Ovary (tissue), 7 donors: ENCODE measurements at regions not wholly inside any gene's neighbourhood (a gene's known extent, or its start where the extent isn't known, plus 50 kb on each side); places are given as distances from the start of the nearest gene placed in this dataset.

Source experiments
- DNase-seq, 5 donors: peaks; one replicate each; pipeline ENCODE4 v3.0.0-alpha.2; 2019 to 2020
- H3K27ac ChIP-seq, 2 donors: fragments of 200-600 bp; one replicate each; pipeline versions ENCODE4 v1.5.1 to v1.8.0; 2019 to 2022
- H3K27me3 ChIP-seq: fragments of 200-600 bp; one replicate; pipeline ENCODE4 v1.8.0; 2022
- H3K36me3 ChIP-seq: fragments of 200-600 bp; sonication (generic); one replicate; pipeline ENCODE4 v1.5.1; 2019
- H3K4me1 ChIP-seq: one replicate; pipeline ENCODE4 v1.8.1; 2013; ENCODE audit warnings: mild to moderate bottlenecking, moderate library complexity; ENCODE audit not compliant: insufficient read depth
- H3K4me3 ChIP-seq: fragments of 200-600 bp; sonication (generic); one replicate; pipeline ENCODE4 v1.5.1; 2017
- H3K9me3 ChIP-seq, 2 donors: fragments of 200-600 bp in 1 of 2; sonication (generic) in 1 of 2; one replicate each; pipeline versions ENCODE4 v1.5.1 to v1.8.1; 2013 to 2019; ENCODE audit warnings: mild to moderate bottlenecking in 1 of 2, moderate library complexity in 1 of 2
- EP300 ChIP-seq: sonication (generic); formaldehyde crosslinking; IDR thresholded peaks from one replicate; pipeline ENCODE4 v1.6.1; 2017; ENCODE audit warnings: antibody characterized with exemption
- POLR2A ChIP-seq: fragments of 450-650 bp; IDR thresholded peaks from one replicate; pipeline ENCODE4 v1.6.1; 2017; ENCODE audit warnings: antibody characterized with exemption, mild to moderate bottlenecking, moderate library complexity
- WGBS, 3 donors: extraction: QIAGEN DNeasy Blood & Tissue Kit in 1 of 3; methylation state at CpG; one replicate each; pipeline versions ENCODE4 v1.1.5 to v1.1.7; 2013 to 2017; 5-methylcytosine and 5-hydroxymethylcytosine counted together
- intact Hi-C, 4 donors: fragments of 100-400 bp; cut with DNase I; formaldehyde crosslinking; loops; one replicate each; pipeline versions ENCODE4 v1.11.0 to v1.15.1; 2022 to 2023
- TF ChIP-seq, protein P1 (sequence below), 3 donors: fragments of 450-650 bp in 2 of 3; fragments of 200-600 bp in 1 of 3; IDR thresholded peaks; one replicate each; pipeline versions ENCODE4 v1.5.1 to v1.8.0; 2016 to 2022; ENCODE audit warnings: antibody characterized with exemption in 3 of 3, mild to moderate bottlenecking in 1 of 3
- donor health status: DM: no; HTN: no; CAD: no; lungs with moderate emphysema.
- donor health status: DM: no; HTN: no; CAD: no.
- donor health status: Bipolar disorder and iron deficiency.
- donor health status: DM: no; HTN: no; CAD: no.
- donor health status: DM: yes; HTN: yes; CAD: no.

DNA sequence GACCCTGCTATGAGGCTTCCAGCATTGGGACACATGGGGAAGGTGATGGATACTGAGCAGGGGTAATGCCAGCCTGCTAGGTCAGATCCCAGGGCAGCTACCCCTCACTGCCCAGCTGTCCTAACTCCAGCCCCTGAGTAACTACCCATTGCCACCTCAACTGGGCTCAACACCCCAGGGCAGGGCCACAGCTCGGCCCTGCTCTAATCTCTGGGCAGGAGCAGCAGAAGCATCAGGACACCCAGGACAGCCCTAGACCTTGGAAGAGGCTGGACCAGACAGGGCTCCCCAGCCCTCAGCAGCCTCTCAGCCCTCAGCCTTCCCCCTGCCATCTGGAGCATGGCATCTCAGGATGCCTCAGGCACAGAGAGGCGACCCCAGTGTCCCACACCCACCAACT lies 67.4 kb upstream of the TOP1 start:
- 86 to 100% (median 87%) methylated on average over 2 of the region's 2 CpGs for WGBS, 3 donors
- intact Hi-C loops, result loop anchor here in 3 of 4 donors (5.0 to 10.0 kb wide), 3 partner anchors 134 to 1906 kb away; no protein-coding TSS in a partner anchor
- H3K36me3 ChIP-seq, result no peaks in the 10 kb centered on the region
- DNase-seq, result no peak
- TF ChIP-seq, protein P1, sequence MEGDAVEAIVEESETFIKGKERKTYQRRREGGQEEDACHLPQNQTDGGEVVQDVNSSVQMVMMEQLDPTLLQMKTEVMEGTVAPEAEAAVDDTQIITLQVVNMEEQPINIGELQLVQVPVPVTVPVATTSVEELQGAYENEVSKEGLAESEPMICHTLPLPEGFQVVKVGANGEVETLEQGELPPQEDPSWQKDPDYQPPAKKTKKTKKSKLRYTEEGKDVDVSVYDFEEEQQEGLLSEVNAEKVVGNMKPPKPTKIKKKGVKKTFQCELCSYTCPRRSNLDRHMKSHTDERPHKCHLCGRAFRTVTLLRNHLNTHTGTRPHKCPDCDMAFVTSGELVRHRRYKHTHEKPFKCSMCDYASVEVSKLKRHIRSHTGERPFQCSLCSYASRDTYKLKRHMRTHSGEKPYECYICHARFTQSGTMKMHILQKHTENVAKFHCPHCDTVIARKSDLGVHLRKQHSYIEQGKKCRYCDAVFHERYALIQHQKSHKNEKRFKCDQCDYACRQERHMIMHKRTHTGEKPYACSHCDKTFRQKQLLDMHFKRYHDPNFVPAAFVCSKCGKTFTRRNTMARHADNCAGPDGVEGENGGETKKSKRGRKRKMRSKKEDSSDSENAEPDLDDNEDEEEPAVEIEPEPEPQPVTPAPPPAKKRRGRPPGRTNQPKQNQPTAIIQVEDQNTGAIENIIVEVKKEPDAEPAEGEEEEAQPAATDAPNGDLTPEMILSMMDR (IDR thresholded peaks at IDR 0.05), result no peak
- TF ChIP-seq EP300 (no peak), POLR2A (no peak)
- no peaks in the 10 kb centered on the region for H3K27me3 ChIP-seq
- H3K9me3 ChIP-seq, result no peaks in the 10 kb centered on the region
- H3K4me1 ChIP-seq, result peaks cover 1% of the 10 kb centered on the region
- no peak overlapping the region for H3K4me3 ChIP-seq
- H3K27ac ChIP-seq, result no peak overlapping the region

DNA sequence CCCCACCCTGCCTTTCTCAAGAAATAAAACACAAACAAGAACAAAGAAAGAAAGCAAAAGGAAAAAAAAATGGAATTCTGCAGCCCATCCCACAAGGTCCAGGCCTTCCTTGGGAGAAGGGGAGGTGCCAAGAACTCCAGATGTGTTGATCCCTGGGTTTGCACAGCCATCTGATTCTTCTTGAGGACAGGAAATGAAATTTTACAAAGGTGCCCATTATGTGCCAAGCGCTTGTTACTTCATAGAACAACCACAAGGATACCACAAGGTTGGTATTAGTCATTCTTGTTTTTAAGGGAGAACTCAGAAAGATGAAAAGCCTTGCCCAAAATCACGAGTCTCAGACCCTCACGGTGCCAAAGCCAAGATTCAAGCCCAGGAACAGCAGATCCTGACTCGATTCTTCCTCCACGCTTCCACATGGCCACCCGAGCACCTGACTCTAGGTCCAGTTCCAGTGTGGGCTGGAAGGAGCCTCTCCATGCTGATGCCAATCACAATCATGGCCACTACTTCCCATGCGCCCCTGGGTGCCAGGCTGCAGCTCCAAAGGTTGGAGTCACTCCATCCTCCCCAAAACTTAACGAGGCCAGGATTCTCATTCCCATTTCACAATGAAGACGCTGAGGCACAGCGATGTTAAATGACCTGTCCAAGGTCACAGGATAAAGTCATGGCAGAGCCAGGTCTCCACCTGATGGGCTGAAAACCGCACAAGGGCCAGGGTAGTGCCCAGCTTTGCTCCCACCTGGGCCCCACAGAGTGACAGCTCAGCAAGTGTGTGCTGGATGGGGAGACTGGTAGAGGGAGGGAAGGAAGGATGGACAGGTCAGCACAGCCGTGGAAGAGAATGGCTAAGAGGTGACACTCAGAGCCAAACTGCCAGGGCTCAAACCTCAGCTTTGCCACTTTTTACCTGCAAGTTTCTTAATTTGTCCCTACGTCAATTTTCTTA lies 66.7 kb upstream of the TOP1 start:
- no peak for DNase-seq
- no peaks in the 10 kb centered on the region for H3K27me3 ChIP-seq

DNA sequence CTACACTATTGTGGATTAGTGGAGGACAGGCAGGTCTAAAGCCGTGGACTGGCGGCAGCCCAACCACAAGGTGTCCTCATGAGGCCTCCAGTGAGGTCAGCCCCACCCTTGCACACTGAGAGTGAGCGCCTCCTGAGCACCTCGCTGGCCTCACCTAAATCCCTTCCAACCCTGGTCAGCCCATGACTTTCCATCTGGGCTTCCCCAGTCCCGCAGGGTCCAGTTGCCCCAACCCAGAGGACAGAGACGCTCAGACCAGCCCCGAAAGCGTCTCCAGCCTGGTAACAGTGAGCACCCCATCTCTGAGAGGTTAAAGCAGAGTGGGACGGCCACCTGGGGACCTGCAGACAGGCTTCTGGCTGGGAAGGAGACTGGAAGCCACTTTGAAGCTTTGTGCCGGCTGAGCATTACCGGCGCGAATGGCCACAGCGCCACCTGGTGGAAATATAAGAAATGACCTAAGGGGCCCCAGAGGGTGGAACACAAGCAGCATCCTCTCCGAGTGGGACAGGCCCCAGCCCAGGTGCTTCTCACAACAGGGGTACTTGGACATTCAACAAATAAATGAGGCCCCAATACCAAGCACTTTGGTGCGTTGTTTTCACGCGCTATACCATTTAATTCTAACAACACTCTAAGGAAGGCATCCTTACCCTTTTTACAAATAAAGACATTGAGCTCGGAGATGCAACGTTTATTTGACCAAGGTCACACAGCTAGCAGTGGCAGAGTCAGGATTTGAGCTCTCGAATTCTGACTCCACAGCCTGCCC lies 65.7 kb upstream of the TOP1 start:
- DNase-seq, result peak; percentile 45 to 79 (median 69)
- intact Hi-C loops, result loop anchor here in 3 of 4 donors (5.0 to 10.0 kb wide), 3 partner anchors 132 to 1908 kb away; no protein-coding TSS in a partner anchor

More for the DNA sequence above, 66.7 kb upstream of the TOP1 start:
- Histone ChIP-seq H3K4me1 (peaks cover 1% of the 10 kb centered on the region), H3K36me3 (no peaks in the 10 kb centered on the region), H3K9me3 (no peaks in the 10 kb centered on the region), H3K4me3 (no peak overlapping the region), H3K27ac (no peak overlapping the region)
- WGBS, 3 donors, result 87 to 93% (median 91%) methylated on average over 13 of the region's 13 CpGs
- intact Hi-C loops, result loop anchor here in 3 of 4 donors (5.0 to 10.0 kb wide), 3 partner anchors 133 to 1907 kb away; no protein-coding TSS in a partner anchor
- TF ChIP-seq POLR2A (no peak), EP300 (no peak)
- TF ChIP-seq, protein P1 (IDR thresholded peaks at IDR 0.05), result no peak

DNA sequence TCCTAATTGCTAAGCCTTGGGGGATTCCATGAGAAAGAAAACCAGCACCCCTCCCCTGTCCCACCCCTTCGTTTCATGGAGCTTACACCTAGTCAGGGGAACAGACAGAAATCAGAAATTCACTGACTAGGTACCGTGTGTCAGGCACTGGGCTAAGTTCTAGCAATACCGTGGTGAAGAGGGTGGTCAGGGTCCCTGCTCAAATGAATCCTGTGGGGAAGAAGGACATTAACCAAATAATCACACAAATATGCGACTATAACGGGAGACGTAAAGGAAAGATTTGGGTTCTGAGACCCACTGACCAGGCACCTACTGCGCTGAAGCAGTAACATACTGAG lies 65.1 kb upstream of the TOP1 start:
- Histone ChIP-seq H3K36me3 (no peaks in the 10 kb centered on the region), H3K9me3 (no peaks in the 10 kb centered on the region), H3K4me1 (peaks cover 1% of the 10 kb centered on the region), H3K27me3 (no peaks in the 10 kb centered on the region), H3K4me3 (no peak overlapping the region), H3K27ac (no peak overlapping the region)
- WGBS, 3 donors, result 77 to 82% (median 78%) methylated on average over 7 of the region's 7 CpGs
- intact Hi-C loops, result loop anchor here in 3 of 4 donors (5.0 to 10.0 kb wide), 3 partner anchors 131 to 1909 kb away; no protein-coding TSS in a partner anchor
- TF ChIP-seq, protein P1 (IDR thresholded peaks at IDR 0.05), result no peak
- no peak for TF ChIP-seq POLR2A
- TF ChIP-seq EP300, result no peak
- DNase-seq, result no peak

More for the DNA sequence above, 65.7 kb upstream of the TOP1 start:
- Histone ChIP-seq H3K9me3 (no peaks in the 10 kb centered on the region), H3K27me3 (no peaks in the 10 kb centered on the region), H3K4me3 (no peak overlapping the region), H3K27ac (no peak overlapping the region), H3K4me1 (peaks cover 1% of the 10 kb centered on the region), H3K36me3 (no peaks in the 10 kb centered on the region)
- TF ChIP-seq POLR2A (no peak), EP300 (no peak)
- TF ChIP-seq, protein P1 (IDR thresholded peaks at IDR 0.05), result peak; percentile 71 to 91 (median 72)
- 20 to 26% (median 24%) methylated on average over 21 of the region's 21 CpGs for WGBS, 3 donors
